ENCODE measurements at regions not wholly inside any gene's neighbourhood (a gene's known extent, or its start where the extent isn't known, plus 50 kb on each side); places are given as distances from the start of the nearest gene placed in this dataset.

DNA sequence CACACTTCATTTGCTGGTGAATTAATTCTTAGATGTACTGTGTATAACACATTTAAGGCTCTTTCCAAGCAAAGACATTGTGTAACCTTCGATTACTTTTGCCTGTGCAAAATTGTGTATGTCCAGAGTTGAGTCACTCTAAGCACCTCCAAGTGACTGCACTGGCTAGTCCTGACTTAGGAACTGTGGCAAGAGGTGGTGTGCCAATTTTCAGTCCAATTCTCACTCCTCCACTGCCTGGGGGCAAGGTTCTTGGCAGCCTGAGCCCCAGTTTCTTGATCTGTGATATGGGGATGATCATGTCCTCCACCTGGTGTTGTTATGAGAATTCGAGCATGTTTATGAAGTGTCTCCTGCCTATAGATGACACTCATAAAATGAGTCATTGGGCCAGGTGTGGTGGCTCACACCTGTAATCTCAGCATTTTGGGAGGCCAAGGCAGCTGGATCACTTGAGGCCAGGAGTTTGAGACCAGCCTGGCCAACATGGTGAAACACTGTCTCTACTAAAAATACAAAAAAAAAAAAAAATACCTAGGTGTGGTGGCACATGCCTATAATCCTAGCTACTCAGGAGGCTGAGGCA, 105.3 kb upstream of the CDYL start:
- CTCF ChIA-PET, result no interaction called here
- TF ChIP-seq CTCF (conservative IDR thresholded peaks at IDR 0.05; ENCODE audit: low read depth, low read length), result no peak
- no peak for TF ChIP-seq EZH2 (IDR thresholded peaks at IDR 0.05; ENCODE audit: low read length, unreplicated experiment)
- TF ChIP-seq EZH2phosphoT487 (IDR thresholded peaks at IDR 0.05; ENCODE audit: borderline replicate concordance, low read length), result no peak
- Histone ChIP-seq H3K27ac (ENCODE audit: low read length) (no peak overlapping the region), H3K27me3 (ENCODE audit: low read length) (no peaks in the 10 kb centered on the region), H3K4me2 (ENCODE audit: low read length) (no peak overlapping the region), H3K9me3 (ENCODE audit: low read length) (no peaks in the 10 kb centered on the region), H3K9ac (ENCODE audit: low read length) (no peak overlapping the region), H3K4me3 (ENCODE audit: low read length) (no peak overlapping the region), H3K79me2 (ENCODE audit: low read length) (no peaks in the 10 kb centered on the region), H3K36me3 (ENCODE audit: low read depth, low read length) (no peaks in the 10 kb centered on the region), H2AFZ (ENCODE audit: low read length) (no peak overlapping the region), H4K20me1 (ENCODE audit: low read length) (no peaks in the 10 kb centered on the region), H3K9me2 (replicated peaks; ENCODE audit: low read length) (no peaks in the 10 kb centered on the region), H3K4me1 (ENCODE audit: insufficient read depth, low read length) (no peaks in the 10 kb centered on the region), H3F3A (ENCODE audit: low read length, unreplicated experiment) (no peaks in the 10 kb centered on the region)
- BruUV-seq (replicated peaks), result no TSS peak
- intact Hi-C loops (cut with micrococcal nuclease), result no loop called here
- DNase-seq (peak; percentile 11), ATAC-seq (no peak)
- POLR2A ChIA-PET (ENCODE audit: unreplicated experiment), result no interaction called here

DNA sequence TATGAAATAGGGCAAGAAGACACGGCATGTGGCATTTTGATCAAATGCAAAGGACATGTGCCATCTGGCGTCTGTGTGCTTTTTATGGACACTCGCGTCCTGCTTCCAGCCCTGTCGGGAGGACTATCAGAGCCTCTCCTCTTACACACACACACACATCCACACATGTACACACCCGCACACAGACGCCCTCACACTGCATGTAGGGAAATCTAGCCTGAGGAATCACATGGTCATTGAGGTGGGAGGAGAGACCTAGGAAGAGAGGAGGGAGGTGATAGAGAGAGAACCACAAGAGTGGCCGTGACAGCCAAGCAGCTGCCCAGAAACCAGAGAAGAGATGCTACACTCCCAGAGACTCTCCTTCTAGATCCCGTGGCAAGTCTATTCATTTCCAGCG, 105.9 kb upstream of the CDYL start:
- no TSS peak for BruUV-seq (replicated peaks)

More for the DNA sequence above, 105.9 kb upstream of the CDYL start:
- Histone ChIP-seq H3K27me3 (ENCODE audit: low read length) (no peaks in the 10 kb centered on the region), H4K20me1 (ENCODE audit: low read length) (no peaks in the 10 kb centered on the region), H2AFZ (ENCODE audit: low read length) (no peak overlapping the region), H3K27ac (ENCODE audit: low read length) (no peak overlapping the region), H3K79me2 (ENCODE audit: low read length) (no peaks in the 10 kb centered on the region), H3K4me2 (ENCODE audit: low read length) (no peak overlapping the region), H3K4me3 (ENCODE audit: low read length) (no peak overlapping the region), H3K9ac (ENCODE audit: low read length) (no peak overlapping the region), H3F3A (ENCODE audit: low read length, unreplicated experiment) (no peaks in the 10 kb centered on the region), H3K9me3 (ENCODE audit: low read length) (no peaks in the 10 kb centered on the region), H3K36me3 (ENCODE audit: low read depth, low read length) (no peaks in the 10 kb centered on the region), H3K4me1 (ENCODE audit: insufficient read depth, low read length) (no peaks in the 10 kb centered on the region), H3K9me2 (replicated peaks; ENCODE audit: low read length) (no peaks in the 10 kb centered on the region)
- TF ChIP-seq CTCF (conservative IDR thresholded peaks at IDR 0.05; ENCODE audit: low read depth, low read length), result no peak
- TF ChIP-seq EZH2phosphoT487 (IDR thresholded peaks at IDR 0.05; ENCODE audit: borderline replicate concordance, low read length), result no peak
- ChIA-PET CTCF (no interaction called here), POLR2A (ENCODE audit: unreplicated experiment) (no interaction called here)
- intact Hi-C loops (cut with micrococcal nuclease), result no loop called here
- no peak for DNase-seq
- ATAC-seq, result no peak
